ENCODE measurements at regions not wholly inside any gene's neighbourhood (a gene's known extent, or its start where the extent isn't known, plus 50 kb on each side); places are given as distances from the start of the nearest gene placed in this dataset.
A peak's percentile ranks its signal among the peaks of the same experiment; 100 is the strongest.
"Not testable (repeated sequence)": the region's sequence is repeated elsewhere in the genome, so short reads cannot be mapped to it uniquely, and the experiment has no call there.

DNA sequence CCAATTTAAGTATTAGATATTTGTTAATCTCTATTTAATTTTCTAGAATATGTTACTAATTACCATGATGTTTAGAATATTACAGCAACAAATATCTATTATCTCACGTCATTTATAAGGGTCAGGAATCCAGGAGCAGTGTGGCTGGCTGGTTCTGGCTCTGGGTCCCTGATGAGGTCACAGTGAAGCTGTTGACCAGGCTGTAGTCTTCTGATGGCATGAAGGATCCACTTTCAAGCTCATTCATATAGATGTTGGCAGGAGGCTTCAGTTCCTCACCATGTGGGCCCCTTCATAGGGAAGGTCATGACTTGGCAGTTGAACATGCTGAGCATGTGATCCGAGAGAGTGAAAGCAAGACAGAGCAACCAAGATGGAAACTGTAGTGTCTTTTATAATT lies 375.6 kb downstream of the ATP23 start:
- no peak for DNase-seq

GRCh38 chr12:58321414-58321813 lies 380.0 kb downstream of the ATP23 start:
- no peak for DNase-seq

DNA sequence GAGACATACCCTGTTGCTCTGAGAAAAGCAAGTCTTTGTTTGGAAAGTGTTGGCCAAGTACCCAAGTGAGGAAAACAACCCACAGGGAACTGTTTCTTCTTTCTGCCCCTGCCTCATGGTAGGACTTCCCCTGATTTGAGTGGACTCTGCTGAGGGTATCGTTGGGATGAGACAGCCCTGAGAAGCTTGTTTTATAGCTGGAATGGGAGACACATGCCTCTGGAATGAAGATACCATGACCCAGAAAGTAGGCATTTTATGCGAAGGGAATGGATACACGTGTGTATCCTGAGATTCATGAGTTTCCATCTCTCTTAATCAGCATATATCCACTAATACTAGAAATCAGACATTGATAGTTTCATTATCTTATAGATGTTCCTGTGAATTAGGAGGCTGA lies 382.3 kb downstream of the ATP23 start:
- DNase-seq: no peak

GRCh38 chr12:58325561-58325960 lies 384.2 kb downstream of the ATP23 start:
- no peak for DNase-seq

DNA sequence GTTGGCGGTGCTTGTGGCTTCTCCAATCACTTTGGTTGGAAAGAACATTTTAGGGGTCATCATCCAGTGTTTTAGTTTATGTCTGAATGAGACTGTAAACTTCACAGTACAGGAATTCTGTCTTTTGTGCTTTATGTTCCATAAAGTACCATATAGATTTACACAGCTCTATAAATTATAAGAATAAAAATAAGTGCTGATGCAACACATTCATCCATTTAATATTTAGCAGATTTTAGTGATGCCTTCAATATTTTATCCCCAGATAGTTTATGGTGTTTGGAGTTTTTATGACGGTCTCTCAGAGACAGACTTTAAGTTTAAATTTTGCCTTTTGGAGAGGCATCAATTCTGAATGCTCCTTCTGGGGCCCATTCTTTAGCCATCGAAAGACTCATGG lies 385.2 kb downstream of the ATP23 start:
- no peak for DNase-seq

GRCh38 chr12:58336581-58337242 lies 395.3 kb downstream of the ATP23 start:
- DNase-seq: not testable (repeated sequence)

DNA sequence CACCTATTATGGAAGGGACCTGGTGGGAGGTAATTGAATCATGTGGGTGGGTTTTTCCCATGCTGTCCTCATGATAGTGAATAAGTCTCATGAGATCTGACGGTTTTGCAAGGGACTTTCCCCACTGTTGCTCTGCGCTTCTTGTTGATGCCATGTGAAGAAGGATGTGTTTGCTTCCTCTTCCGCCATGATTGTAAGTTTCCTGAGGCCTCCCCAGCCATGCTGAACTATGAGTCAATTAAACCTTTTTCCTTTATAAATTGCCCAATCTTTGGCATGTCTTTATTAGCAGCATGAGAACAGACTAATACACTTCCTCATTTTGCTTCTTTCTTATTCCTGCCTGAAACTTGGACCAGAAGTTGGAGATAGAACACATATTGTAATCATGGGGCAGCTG lies 396.2 kb downstream of the ATP23 start:
- not testable (repeated sequence) for DNase-seq

DNA sequence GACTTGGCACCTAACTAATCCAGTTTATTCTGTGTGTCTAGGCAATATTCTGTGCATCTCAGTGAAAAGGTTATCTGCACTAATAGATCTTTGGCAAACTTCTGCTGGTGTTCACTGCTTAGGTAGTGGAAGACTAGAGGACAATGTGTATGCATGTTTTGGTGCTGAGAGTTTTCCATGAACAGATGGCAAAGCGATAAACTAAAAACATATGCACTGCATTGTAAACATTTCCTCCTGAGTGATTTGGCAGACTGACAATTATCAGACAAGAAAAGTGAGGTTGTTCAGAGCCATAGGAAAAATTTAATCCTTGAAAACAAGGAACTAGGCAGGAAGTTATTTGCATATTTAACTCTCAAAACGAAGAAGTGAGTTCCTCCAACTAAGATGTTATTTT lies 400.4 kb downstream of the ATP23 start:
- no peak for DNase-seq

- DNase-seq: no peak
Observed at GRCh38 chr12:58342736-58343135, 401.4 kb downstream of the ATP23 start.

- peak in 1 of 2 donors; percentile 43 for DNase-seq
Observed at GRCh38 chr12:58346032-58346632, 404.8 kb downstream of the ATP23 start.

DNA sequence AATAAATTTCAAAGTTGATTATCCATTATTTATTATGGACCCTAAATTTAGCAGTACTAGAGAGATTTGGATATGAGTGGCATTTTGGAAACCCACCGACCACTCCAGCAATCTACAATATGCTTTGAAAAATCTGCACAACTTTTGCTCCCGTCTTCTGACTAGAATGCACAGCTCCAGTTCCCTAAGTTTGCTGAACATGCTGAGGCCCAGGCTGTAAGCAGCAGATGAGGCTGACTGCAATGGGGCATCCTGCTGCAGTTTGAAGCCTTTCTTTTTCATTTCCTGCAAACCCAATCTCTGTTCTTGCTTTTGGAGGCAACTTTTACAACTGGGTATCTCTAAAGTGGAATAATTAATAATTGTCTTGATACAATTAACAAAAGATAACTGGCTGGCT lies 405.8 kb downstream of the ATP23 start:
- no peak for DNase-seq

DNA sequence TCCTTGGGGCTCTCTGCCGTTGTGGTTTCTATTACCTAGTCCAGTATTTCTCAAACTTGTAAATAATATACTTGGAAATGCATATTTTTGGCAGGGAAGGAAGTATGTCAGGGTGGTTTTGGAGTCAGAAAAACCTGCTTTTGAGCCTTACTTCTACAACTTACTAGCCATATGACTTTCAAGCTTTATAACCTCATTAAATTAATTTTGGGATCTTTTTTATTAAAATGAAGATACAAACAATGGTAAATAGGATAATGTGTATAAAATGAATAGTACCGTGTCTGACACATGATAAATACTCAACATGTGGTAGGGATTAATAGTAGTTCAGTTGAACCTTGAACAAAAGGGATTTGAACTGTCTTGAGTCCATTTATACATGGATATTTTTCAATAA lies 406.3 kb downstream of the ATP23 start:
- DNase-seq: no peak

- DNase-seq: no peak
Observed at GRCh38 chr12:58349161-58349560, 407.8 kb downstream of the ATP23 start.

GRCh38 chr12:58356794-58357193 lies 415.4 kb downstream of the ATP23 start:
- no peak for DNase-seq

- DNase-seq: no peak
Observed at GRCh38 chr12:58357511-58357910, 416.1 kb downstream of the ATP23 start.

DNA sequence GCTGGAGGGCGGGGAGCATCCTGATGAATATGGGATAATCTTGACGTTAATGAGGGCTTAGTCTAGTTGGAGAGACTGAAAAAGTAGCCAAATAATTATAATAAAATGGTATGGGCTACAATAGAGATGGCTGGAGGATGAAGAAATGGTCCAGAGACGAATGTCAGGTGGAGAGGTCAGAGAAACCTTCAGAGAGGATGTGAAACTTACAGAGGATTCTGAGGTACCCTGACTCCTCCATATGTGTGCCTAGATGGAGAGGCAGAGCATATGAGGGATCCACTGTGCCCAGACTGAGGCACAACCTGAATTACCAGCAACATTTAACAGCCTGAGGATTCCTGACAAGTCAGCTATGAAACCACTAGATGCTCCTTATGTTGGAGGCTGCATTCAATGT lies 417.0 kb downstream of the ATP23 start:
- DNase-seq: no peak

DNA sequence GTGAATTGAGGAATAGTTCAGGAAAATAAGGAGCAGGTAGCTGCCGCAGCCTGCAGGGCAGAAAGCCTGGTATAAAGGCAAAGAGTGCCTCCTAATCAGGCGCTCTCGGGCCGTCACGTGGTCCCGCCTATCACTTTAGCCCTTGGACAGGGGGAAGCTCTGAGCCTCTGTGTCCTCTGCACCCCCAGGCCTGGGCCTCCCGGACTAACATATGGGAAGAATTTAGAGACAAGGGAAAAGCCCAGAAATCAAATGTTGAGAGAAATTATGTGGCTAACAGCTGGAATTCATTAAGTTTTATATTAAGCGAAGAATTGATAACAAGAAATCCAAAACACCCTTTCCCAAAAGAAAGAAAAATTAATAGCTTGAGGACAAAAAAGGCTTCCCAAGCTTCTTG lies 417.7 kb downstream of the ATP23 start:
- no peak for DNase-seq

DNA sequence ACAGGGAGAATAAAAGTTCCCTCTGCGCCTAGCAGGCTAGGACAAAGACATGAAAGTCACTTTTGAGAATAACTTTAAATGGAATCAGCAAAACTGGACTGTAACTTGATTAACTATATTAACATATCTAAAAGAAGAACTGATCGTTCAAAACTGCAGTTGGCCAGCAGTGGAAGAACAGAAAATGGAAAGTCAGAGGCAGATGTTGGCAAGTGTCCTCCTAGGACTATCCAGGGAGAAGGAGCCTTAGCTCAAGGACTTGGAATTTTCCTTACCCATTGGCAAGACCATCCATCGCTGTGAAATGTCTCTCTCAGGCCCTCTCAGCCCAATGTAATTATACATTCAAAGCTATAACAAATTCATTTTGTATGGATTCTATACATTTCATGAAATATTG lies 419.7 kb downstream of the ATP23 start:
- no peak for DNase-seq

GRCh38 chr12:58363971-58364370 lies 422.6 kb downstream of the ATP23 start:
- DNase-seq: no peak

DNA sequence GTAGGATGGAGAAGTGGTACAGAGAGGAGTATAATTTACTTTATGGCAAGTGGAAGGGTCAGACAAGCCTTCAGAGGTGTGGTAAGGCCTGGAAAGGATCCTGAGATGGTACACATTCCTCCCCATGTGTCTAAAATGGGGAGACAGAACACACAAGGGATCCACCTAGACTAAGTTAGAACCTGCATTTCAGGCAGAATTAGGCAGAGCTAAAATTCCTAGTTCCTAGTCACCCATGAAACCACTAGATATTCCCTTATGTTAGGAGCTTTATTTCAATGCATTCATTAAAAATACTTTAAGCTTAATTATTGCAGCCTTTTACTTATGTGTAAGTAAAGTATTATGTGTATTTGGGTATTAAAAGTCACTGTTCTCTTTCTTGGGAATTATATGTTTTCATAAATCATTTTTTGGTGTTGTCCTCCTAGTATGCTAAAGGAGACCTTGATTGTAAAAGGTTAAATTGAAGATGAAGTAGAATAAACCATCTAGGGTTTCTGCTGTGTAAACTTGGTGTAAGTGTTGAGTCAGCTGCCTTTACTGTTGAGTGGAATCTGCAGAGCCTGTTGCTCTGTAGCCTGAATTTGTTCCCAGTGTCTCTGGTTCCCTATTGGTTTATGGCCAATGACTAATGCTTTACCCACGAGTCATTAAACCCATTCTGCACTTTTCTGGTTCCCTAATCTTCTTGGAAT lies 423.2 kb downstream of the ATP23 start:
- DNase-seq: no peak

GRCh38 chr12:58365087-58365390 lies 423.7 kb downstream of the ATP23 start:
- DNase-seq: no peak

- no peak for DNase-seq
Observed at GRCh38 chr12:58367041-58367440, 425.7 kb downstream of the ATP23 start.

DNA sequence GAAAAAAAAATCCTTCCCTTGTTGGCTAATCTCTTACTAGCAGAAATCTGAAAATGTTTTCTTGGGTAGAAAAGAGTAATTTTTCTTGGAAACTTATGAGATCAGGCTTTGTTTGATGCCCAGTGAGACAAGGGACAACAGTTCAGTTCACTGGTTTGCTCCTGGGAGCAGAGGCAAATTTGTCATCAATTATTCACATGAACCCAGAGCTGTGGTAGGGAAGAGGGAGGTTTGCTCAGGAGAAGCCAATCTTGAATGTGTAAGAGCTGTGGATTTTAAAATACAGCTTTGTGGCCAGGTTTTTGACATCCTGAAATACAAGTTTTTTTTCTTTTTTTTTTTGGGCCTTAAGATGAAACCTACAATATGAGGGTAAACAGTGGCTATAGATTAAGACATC lies 426.6 kb downstream of the ATP23 start:
- DNase-seq: no peak

GRCh38 chr12:58369576-58369975 lies 428.2 kb downstream of the ATP23 start:
- DNase-seq: no peak

- DNase-seq: no peak
Observed at GRCh38 chr12:58372298-58372697, 430.9 kb downstream of the ATP23 start.

Data from CD4-positive, alpha-beta T cell treated with Interferon alpha-2 for 1 hour (primary cell).